ENCODE measurements at regions not wholly inside any gene's neighbourhood (a gene's known extent, or its start where the extent isn't known, plus 50 kb on each side); places are given as distances from the start of the nearest gene placed in this dataset.

- TF ChIP-seq POLR2AphosphoS5 (IDR thresholded peaks at IDR 0.05; ENCODE audit: low read length): no peak
- no peak for TF ChIP-seq POLR2AphosphoS2 (IDR thresholded peaks at IDR 0.05; ENCODE audit: low read depth, low read length)
Observed at GRCh38 chr7:63927261-63927660, 71.4 kb upstream of the ZNF722 start.

Data from GM12878 (cell line).